Lower leg skin (tissue), 4 donors: ENCODE measurements at regions not wholly inside any gene's neighbourhood (a gene's known extent, or its start where the extent isn't known, plus 50 kb on each side); places are given as distances from the start of the nearest gene placed in this dataset.

Experiments
- DNase-seq, 2 donors: peaks; one replicate each; pipeline ENCODE4 v3.0.0-alpha.2; 2019; ENCODE audit warnings: low spot score in 2 of 2
- H3K4me3 ChIP-seq: fragments of 200-600 bp; sonication (generic); 2 replicates; pipeline ENCODE4 v1.5.1; 2017; ENCODE audit warnings: mild to moderate bottlenecking, low read depth; ENCODE audit not compliant: poor library complexity, severe bottlenecking
- CTCF ChIP-seq, 3 donors: fragments of 450-650 bp; IDR thresholded peaks; one replicate each; pipeline ENCODE4 v1.5.1; 2016; ENCODE audit warnings: antibody characterized with exemption in 3 of 3, mild to moderate bottlenecking in 3 of 3, moderate library complexity in 2 of 3
- POLR2A ChIP-seq, 2 donors: fragments of 450-650 bp; IDR thresholded peaks; one replicate each; pipeline ENCODE4 v1.6.1; 2016 to 2017; ENCODE audit warnings: antibody characterized with exemption in 2 of 2, mild to moderate bottlenecking in 1 of 2, moderate library complexity in 1 of 2
- WGBS, 2 donors: methylation state at CpG; one replicate each; pipeline ENCODE4 v1.1.5; 2018; 5-methylcytosine and 5-hydroxymethylcytosine counted together
- intact Hi-C: fragments of 100-400 bp; cut with DNase I; formaldehyde crosslinking; loops from one replicate; pipeline ENCODE4 v1.15.0; 2023; ENCODE audit warnings: low total_unique reads

GRCh38 chr15:47954196-47954595, 166.6 kb upstream of the SLC24A5 start:
- intact Hi-C loops = no loop called here
- no peak for DNase-seq
- no peak overlapping the region for H3K4me3 ChIP-seq
- TF ChIP-seq CTCF (IDR thresholded peaks at IDR 0.05) = no peak
- no peak for TF ChIP-seq POLR2A (IDR thresholded peaks at IDR 0.05)
- WGBS, 2 donors = 66 to 67% methylated on average over 3 of the region's 3 CpGs

GRCh38 chr15:47955021-47955420, 165.8 kb upstream of the SLC24A5 start:
- TF ChIP-seq POLR2A (IDR thresholded peaks at IDR 0.05) (no peak), CTCF (IDR thresholded peaks at IDR 0.05) (no peak)
- DNase-seq = no peak
- intact Hi-C loops = no loop called here
- H3K4me3 ChIP-seq = no peak overlapping the region
- WGBS, 2 donors = 51 to 68% methylated on average over 4 of the region's 4 CpGs

GRCh38 chr15:47959617-47960413, 161.0 kb upstream of the SLC24A5 start:
- no peak for TF ChIP-seq CTCF (IDR thresholded peaks at IDR 0.05)
- TF ChIP-seq POLR2A (IDR thresholded peaks at IDR 0.05) = no peak
- no peak for DNase-seq
- intact Hi-C loops = no loop called here
- 69 to 75% methylated on average over 5 of the region's 5 CpGs for WGBS, 2 donors
- no peak overlapping the region for H3K4me3 ChIP-seq

- intact Hi-C loops = no loop called here
- DNase-seq = no peak
- 57 to 73% methylated on average over 9 of the region's 9 CpGs for WGBS, 2 donors
- H3K4me3 ChIP-seq = no peak overlapping the region
- no peak for TF ChIP-seq CTCF (IDR thresholded peaks at IDR 0.05)
Observed at GRCh38 chr15:47961401-47962090, 159.2 kb upstream of the SLC24A5 start.

GRCh38 chr15:47963265-47963664, 157.5 kb upstream of the SLC24A5 start:
- DNase-seq = no peak
- no peak for TF ChIP-seq POLR2A (IDR thresholded peaks at IDR 0.05)
- no peak for TF ChIP-seq CTCF (IDR thresholded peaks at IDR 0.05)
- no peak overlapping the region for H3K4me3 ChIP-seq
- intact Hi-C loops = no loop called here
- WGBS, 2 donors = 38 to 49% methylated on average over 4 of the region's 4 CpGs
